Vagina (tissue), 2 donors: ENCODE measurements at regions not wholly inside any gene's neighbourhood (a gene's known extent, or its start where the extent isn't known, plus 50 kb on each side); places are given as distances from the start of the nearest gene placed in this dataset.

Experiments
- DNase-seq, 2 donors: peaks; one replicate each; pipeline ENCODE4 v3.0.0-alpha.2; 2017; ENCODE audit errors: extremely low spot score in 2 of 2
- H3K27ac ChIP-seq: fragments of 200-600 bp; sonication (generic); one replicate; pipeline ENCODE4 v1.5.1; 2019
- H3K27me3 ChIP-seq: fragments of 200-600 bp; sonication (generic); one replicate; pipeline ENCODE4 v1.5.1; 2019
- H3K36me3 ChIP-seq, 2 donors: fragments of 200-600 bp; sonication (generic); one replicate each; pipeline ENCODE4 v1.5.1; 2017 to 2019
- H3K4me1 ChIP-seq: fragments of 200-600 bp; sonication (generic); one replicate; pipeline ENCODE4 v1.5.1; 2019
- H3K4me3 ChIP-seq, 2 donors: fragments of 200-600 bp; sonication (generic); 1 replicate in 1 of 2; 2 replicates in 1 of 2; pipeline ENCODE4 v1.5.1; 2016 to 2019
- H3K9me3 ChIP-seq: fragments of 200-600 bp; sonication (generic); one replicate; pipeline ENCODE4 v1.5.1; 2019
- CTCF ChIP-seq, 3 experiments: fragments of 450-650 bp in 2 of 3; fragments of 200-600 bp in 1 of 3; sonication (generic) in 1 of 3; IDR thresholded peaks; one replicate each; pipeline ENCODE4 v1.5.1; 2017 to 2019; ENCODE audit warnings: antibody characterized with exemption in 3 of 3, mild to moderate bottlenecking in 2 of 3, moderate library complexity in 2 of 3
- POLR2A ChIP-seq, 2 donors: fragments of 450-650 bp; IDR thresholded peaks; one replicate each; pipeline ENCODE4 v1.6.1; 2017; ENCODE audit warnings: antibody characterized with exemption in 2 of 2, mild to moderate bottlenecking in 2 of 2, moderate library complexity in 2 of 2
- POLR2AphosphoS5 ChIP-seq, 2 donors: sonication (generic); formaldehyde crosslinking; IDR thresholded peaks; one replicate each; pipeline ENCODE4 v1.9.0; 2017; ENCODE audit warnings: antibody characterized with exemption in 2 of 2, mild to moderate bottlenecking in 2 of 2, low read depth in 1 of 2; ENCODE audit not compliant: insufficient read depth in 1 of 2
- intact Hi-C: fragments of 100-400 bp; cut with DNase I; formaldehyde crosslinking; loops from one replicate; pipeline ENCODE4 v1.15.1; 2023

DNA sequence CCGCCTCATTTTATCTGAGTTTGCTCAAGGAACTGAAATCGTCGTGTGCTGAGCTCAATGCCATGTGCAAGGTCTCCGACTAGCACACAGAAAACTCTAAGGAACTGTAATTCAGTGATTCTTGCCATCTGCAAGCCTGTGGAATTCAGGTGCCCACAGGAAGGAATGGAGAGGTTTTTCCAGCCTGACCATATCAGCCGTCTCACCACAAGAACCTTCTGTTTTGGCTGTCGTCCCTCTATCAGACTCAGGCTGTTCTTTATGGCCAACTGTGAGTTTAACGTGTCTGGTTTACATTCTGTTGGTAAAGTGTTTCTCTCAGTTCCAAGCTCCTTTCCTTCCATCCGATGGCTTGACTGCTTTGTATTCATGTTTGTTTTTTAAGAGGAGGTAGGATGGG, 293.5 kb downstream of the SPRY2 start:
- Histone ChIP-seq H3K27ac (no peak overlapping the region), H3K9me3 (no peaks in the 10 kb centered on the region), H3K36me3 (no peaks in the 10 kb centered on the region), H3K4me1 (no peaks in the 10 kb centered on the region), H3K4me3 (no peak overlapping the region), H3K27me3 (no peaks in the 10 kb centered on the region)
- no peak for DNase-seq
- TF ChIP-seq POLR2A (IDR thresholded peaks at IDR 0.05) (no peak), POLR2AphosphoS5 (IDR thresholded peaks at IDR 0.05; ENCODE audit: insufficient read depth in 1 of 2, low read depth in 1 of 2) (no peak), CTCF (IDR thresholded peaks at IDR 0.05) (no peak)
- intact Hi-C loops, result no loop called here

- H3K4me1 ChIP-seq, result peaks cover 9% of the 10 kb centered on the region
- H3K27ac ChIP-seq, result no peak overlapping the region
- no peaks in the 10 kb centered on the region for H3K27me3 ChIP-seq
- no peak overlapping the region for H3K4me3 ChIP-seq
- no peaks in the 10 kb centered on the region for H3K36me3 ChIP-seq
- intact Hi-C loops, result no loop called here
- H3K9me3 ChIP-seq, result no peaks in the 10 kb centered on the region
- no peak for DNase-seq
- TF ChIP-seq POLR2A (IDR thresholded peaks at IDR 0.05) (no peak), POLR2AphosphoS5 (IDR thresholded peaks at IDR 0.05; ENCODE audit: insufficient read depth in 1 of 2, low read depth in 1 of 2) (no peak), CTCF (IDR thresholded peaks at IDR 0.05) (no peak)
Measured at GRCh38 chr13:80040981-80041317, 300.0 kb downstream of the SPRY2 start.

DNA sequence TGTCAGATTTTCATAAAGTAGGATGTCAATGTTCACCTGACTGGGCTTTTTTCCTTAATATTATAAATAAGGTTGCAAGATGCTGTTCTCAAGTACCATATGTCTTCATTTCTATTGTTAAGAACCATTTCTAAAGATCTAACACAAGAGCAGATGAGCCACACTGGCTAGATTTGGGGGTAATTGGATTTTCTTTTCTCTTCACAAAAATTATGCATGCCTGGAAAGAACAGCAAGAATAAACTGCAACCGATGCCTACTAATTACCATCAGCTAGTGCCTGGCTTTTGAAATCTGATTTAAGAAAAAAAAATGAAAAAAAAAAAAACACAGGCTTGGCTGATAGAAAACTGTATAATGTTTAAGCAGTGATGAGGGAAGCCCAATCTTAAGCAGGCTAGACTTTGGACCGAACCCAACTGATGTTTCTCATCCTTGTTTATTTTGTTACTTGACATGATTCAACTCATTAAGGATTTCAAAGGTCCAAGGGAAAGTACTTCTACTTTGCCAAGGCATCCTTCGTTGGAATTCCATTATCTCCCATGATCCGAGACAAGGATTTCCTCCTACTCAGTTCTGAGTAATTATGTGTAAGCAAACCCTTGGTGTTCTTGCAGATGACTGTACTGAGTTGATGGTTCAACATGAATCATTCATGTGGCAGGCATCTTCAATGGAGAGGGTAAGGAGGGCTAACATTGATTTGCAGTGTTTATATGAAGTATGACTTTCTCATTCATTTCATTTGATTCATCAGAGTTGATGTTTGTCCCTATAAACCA, 300.5 kb downstream of the SPRY2 start:
- no peak overlapping the region for H3K27ac ChIP-seq
- intact Hi-C loops, result no loop called here

DNA sequence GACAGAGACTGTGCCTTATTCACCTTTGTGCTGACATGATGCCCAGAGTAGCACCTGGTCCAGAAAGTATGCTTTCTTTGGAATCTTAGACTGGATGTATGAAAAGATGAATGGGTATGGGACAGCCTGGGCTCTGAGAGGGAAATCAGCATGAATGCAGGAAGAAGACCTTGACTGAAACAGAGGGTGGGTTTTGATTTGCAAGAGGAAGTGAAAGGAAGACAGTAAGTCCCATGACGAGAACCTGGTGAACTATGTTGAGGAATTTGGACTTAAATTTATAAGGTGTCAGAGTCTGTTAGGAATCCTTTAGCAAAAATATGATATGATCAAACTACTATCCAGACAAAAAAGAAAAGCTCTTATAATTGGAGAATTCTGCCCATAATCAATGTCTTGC, 301.9 kb downstream of the SPRY2 start:
- no peak for TF ChIP-seq POLR2AphosphoS5 (IDR thresholded peaks at IDR 0.05; ENCODE audit: insufficient read depth in 1 of 2, low read depth in 1 of 2)
- no peak for TF ChIP-seq CTCF (IDR thresholded peaks at IDR 0.05)
- Histone ChIP-seq H3K27me3 (no peaks in the 10 kb centered on the region), H3K9me3 (no peaks in the 10 kb centered on the region), H3K4me3 (no peak overlapping the region), H3K4me1 (peaks cover 9% of the 10 kb centered on the region), H3K36me3 (no peaks in the 10 kb centered on the region), H3K27ac (no peak overlapping the region)
- DNase-seq, result no peak
- intact Hi-C loops, result no loop called here

More for the DNA sequence above, 300.5 kb downstream of the SPRY2 start:
- no peaks in the 10 kb centered on the region for H3K9me3 ChIP-seq
- no peak for DNase-seq
- no peak for TF ChIP-seq POLR2A (IDR thresholded peaks at IDR 0.05)
- TF ChIP-seq POLR2AphosphoS5 (IDR thresholded peaks at IDR 0.05; ENCODE audit: insufficient read depth in 1 of 2, low read depth in 1 of 2), result peak in 1 of 2 donors; percentile 48
- no peaks in the 10 kb centered on the region for H3K36me3 ChIP-seq
- H3K4me3 ChIP-seq, result no peak overlapping the region
- H3K27me3 ChIP-seq, result no peaks in the 10 kb centered on the region
- H3K4me1 ChIP-seq, result peaks cover 9% of the 10 kb centered on the region

DNA sequence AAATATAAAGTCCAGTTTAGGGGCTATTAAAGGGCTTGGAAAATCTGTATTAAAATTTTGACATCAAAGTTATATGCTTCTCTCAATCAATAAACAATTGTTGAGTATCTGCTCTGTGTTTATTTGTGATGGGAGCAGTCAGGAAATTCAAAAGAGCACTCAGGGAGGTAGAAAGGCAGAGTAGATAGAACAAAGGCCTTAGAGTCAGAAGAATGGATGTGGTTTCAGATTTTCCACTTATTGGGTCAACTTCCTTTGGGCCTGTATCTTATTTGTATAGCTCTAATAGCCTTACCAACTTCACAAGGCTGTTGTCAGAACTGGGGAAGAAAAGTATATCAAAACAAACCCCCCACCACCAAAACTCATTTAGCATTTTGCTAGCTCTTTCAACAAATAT, 302.6 kb downstream of the SPRY2 start:
- no peaks in the 10 kb centered on the region for H3K27me3 ChIP-seq
- no peak overlapping the region for H3K27ac ChIP-seq
- peaks cover 9% of the 10 kb centered on the region for H3K4me1 ChIP-seq
- TF ChIP-seq POLR2AphosphoS5 (IDR thresholded peaks at IDR 0.05; ENCODE audit: insufficient read depth in 1 of 2, low read depth in 1 of 2) (no peak), CTCF (IDR thresholded peaks at IDR 0.05) (no peak), POLR2A (IDR thresholded peaks at IDR 0.05) (no peak)
- no peaks in the 10 kb centered on the region for H3K9me3 ChIP-seq
- H3K36me3 ChIP-seq, result no peaks in the 10 kb centered on the region
- H3K4me3 ChIP-seq, result no peak overlapping the region
- intact Hi-C loops, result no loop called here
- DNase-seq, result no peak
